ENCODE measurements at regions not wholly inside any gene's neighbourhood (a gene's known extent, or its start where the extent isn't known, plus 50 kb on each side); places are given as distances from the start of the nearest gene placed in this dataset.

DNA sequence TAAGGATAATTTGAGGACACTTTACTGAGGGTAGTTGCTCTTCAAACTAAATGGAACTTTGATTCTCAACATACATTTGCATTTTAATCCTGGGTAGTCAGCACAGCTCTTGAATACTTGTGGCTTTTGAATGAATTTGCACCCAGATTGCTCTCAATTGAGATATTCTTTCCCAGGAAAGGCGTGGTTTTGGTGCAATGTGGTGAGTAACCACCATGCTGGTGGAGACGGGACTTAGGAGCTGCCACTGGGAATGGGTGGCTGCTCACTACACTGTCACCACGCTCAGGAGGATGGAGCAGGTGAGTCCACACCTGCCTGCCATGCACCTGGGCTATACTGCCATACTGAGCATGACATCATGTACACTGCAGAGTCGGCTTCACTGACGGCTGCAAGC is 99.2 kb downstream of the IRX1 start:
- TF ChIP-seq, protein P1, sequence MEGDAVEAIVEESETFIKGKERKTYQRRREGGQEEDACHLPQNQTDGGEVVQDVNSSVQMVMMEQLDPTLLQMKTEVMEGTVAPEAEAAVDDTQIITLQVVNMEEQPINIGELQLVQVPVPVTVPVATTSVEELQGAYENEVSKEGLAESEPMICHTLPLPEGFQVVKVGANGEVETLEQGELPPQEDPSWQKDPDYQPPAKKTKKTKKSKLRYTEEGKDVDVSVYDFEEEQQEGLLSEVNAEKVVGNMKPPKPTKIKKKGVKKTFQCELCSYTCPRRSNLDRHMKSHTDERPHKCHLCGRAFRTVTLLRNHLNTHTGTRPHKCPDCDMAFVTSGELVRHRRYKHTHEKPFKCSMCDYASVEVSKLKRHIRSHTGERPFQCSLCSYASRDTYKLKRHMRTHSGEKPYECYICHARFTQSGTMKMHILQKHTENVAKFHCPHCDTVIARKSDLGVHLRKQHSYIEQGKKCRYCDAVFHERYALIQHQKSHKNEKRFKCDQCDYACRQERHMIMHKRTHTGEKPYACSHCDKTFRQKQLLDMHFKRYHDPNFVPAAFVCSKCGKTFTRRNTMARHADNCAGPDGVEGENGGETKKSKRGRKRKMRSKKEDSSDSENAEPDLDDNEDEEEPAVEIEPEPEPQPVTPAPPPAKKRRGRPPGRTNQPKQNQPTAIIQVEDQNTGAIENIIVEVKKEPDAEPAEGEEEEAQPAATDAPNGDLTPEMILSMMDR (IDR thresholded peaks at IDR 0.05) = no peak
- no peak for TF ChIP-seq POLR2A (IDR thresholded peaks at IDR 0.05)

Measured in Peyer's patch (tissue), 4 donors.